ENCODE measurements at regions not wholly inside any gene's neighbourhood (a gene's known extent, or its start where the extent isn't known, plus 50 kb on each side); places are given as distances from the start of the nearest gene placed in this dataset.

DNA sequence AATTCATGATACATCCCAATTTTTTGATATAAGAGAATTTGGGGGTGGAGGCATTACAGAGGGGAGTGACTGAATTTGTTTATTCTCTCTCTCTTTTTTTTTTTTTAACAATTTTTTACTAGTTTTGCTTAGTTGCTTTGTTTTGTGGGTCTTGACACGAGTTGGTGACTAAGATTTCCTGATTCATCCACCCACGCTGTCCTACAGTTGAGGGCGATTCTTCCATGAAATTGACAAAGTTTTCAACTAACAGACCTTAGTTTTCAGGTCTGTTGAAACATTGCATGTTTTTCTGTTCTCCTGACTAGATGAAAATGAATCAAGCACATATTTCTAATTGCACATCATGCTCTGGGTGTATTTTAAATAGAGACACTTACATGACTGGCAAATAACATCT lies 613.8 kb downstream of the TFAP2B start:
- TF ChIP-seq, protein P1, sequence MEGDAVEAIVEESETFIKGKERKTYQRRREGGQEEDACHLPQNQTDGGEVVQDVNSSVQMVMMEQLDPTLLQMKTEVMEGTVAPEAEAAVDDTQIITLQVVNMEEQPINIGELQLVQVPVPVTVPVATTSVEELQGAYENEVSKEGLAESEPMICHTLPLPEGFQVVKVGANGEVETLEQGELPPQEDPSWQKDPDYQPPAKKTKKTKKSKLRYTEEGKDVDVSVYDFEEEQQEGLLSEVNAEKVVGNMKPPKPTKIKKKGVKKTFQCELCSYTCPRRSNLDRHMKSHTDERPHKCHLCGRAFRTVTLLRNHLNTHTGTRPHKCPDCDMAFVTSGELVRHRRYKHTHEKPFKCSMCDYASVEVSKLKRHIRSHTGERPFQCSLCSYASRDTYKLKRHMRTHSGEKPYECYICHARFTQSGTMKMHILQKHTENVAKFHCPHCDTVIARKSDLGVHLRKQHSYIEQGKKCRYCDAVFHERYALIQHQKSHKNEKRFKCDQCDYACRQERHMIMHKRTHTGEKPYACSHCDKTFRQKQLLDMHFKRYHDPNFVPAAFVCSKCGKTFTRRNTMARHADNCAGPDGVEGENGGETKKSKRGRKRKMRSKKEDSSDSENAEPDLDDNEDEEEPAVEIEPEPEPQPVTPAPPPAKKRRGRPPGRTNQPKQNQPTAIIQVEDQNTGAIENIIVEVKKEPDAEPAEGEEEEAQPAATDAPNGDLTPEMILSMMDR (conservative IDR thresholded peaks at IDR 0.05; ENCODE audit: low read depth, low read length), result no peak
- TF ChIP-seq EZH2 (IDR thresholded peaks at IDR 0.05; ENCODE audit: borderline replicate concordance, low read depth, low read length, poor library complexity, severe bottlenecking), result no peak

All from A673 (cell line).